Stomach (tissue), 8 donors: ENCODE measurements at regions not wholly inside any gene's neighbourhood (a gene's known extent, or its start where the extent isn't known, plus 50 kb on each side); places are given as distances from the start of the nearest gene placed in this dataset.
A peak's percentile ranks its signal among the peaks of the same experiment; 100 is the strongest.
"Not testable (repeated sequence)": the region's sequence is repeated elsewhere in the genome, so short reads cannot be mapped to it uniquely, and the experiment has no call there.

Experiments
- DNase-seq, 2 donors: peaks; one replicate each; pipeline versions ENCODE4 v3.0.0 to v3.0.0-alpha.2; 2013 to 2019
- H3K27ac ChIP-seq, 5 donors: fragments of 200-600 bp in 4 of 5; sonication (generic) in 4 of 5; one replicate each; pipeline ENCODE4 v1.5.1; 2013 to 2019; ENCODE audit warnings: mild to moderate bottlenecking in 1 of 5, moderate library complexity in 1 of 5
- H3K27me3 ChIP-seq, 3 donors: fragments of 200-600 bp; sonication (generic); one replicate each; pipeline ENCODE4 v1.5.1; 2017 to 2019; ENCODE audit warnings: mixed run types in 1 of 3
- H3K36me3 ChIP-seq, 4 donors: fragments of 200-600 bp; sonication (generic); 1 replicate in 3 of 4; 2 replicates in 1 of 4; pipeline ENCODE4 v1.5.1; 2016 to 2019
- H3K4me1 ChIP-seq, 4 donors: fragments of 200-600 bp; sonication (generic); one replicate each; pipeline ENCODE4 v1.5.1; 2016 to 2019
- H3K4me3 ChIP-seq, 4 donors: fragments of 200-600 bp; sonication (generic) in 3 of 4; one replicate each; pipeline ENCODE4 v1.5.1; 2016 to 2019; ENCODE audit warnings: mild to moderate bottlenecking in 1 of 4
- H3K9me3 ChIP-seq, 4 donors: fragments of 200-600 bp; sonication (generic); one replicate each; pipeline ENCODE4 v1.5.1; 2016 to 2019
- CTCF ChIP-seq, 7 experiments: fragments of 450-650 bp in 4 of 7; fragments of 200-600 bp in 3 of 7; sonication (generic) in 3 of 7; IDR thresholded peaks; one replicate each; pipeline ENCODE4 v1.5.1; 2016 to 2019; ENCODE audit warnings: antibody characterized with exemption in 7 of 7, control low read depth in 2 of 7, mild to moderate bottlenecking in 1 of 7
- EP300 ChIP-seq: sonication (generic); formaldehyde crosslinking; IDR thresholded peaks from one replicate; pipeline ENCODE4 v1.6.1; 2017; ENCODE audit warnings: antibody characterized with exemption
- POLR2A ChIP-seq, 4 donors: fragments of 450-650 bp; IDR thresholded peaks; one replicate each; pipeline ENCODE4 v1.6.1; 2016; ENCODE audit warnings: antibody characterized with exemption in 4 of 4, control low read depth in 2 of 4, mild to moderate bottlenecking in 1 of 4, moderate library complexity in 1 of 4
- POLR2AphosphoS5 ChIP-seq, 3 donors: sonication (generic); formaldehyde crosslinking; IDR thresholded peaks; one replicate each; pipeline ENCODE4 v1.6.1; 2016; ENCODE audit warnings: antibody characterized with exemption in 3 of 3
- WGBS, 5 donors: extraction: QIAGEN DNeasy Blood & Tissue Kit in 3 of 5; methylation state at CpG; one replicate each; pipeline versions ENCODE4 v1.1.5 to v1.1.7; 2013 to 2018; 5-methylcytosine and 5-hydroxymethylcytosine counted together
- intact Hi-C: fragments of 100-400 bp; cut with DNase I; formaldehyde crosslinking; loops from one replicate; pipeline ENCODE4 v1.15.1; 2023; ENCODE audit warnings: low total_unique reads
- donor health status: healthy with polysubstance abuse.
- donor health status: Bipolar disorder and iron deficiency.
- donor health status: healthy.

DNA sequence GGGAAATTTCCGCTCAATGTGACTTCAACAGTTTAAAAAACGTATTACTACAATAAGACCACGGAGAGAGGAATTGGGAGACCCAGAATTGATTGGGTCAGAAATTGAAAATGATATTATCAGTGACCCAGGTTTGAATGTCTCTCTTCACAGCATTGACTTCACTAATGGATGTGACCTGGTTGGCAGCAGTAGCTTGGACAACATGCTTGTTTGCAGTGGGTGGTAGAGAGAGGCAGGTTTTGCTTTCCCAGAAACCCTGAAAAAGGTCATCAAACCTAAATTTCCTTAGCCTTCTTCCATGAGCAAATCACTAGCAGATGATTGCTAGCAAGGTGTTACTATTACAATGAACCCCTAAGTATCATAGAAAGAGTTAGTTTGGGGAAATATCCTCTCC, 89.7 kb upstream of the ANTXRL start:
- Histone ChIP-seq H3K4me1 (no peaks in the 10 kb centered on the region), H3K27ac (no peak overlapping the region), H3K27me3 (no peaks in the 10 kb centered on the region), H3K36me3 (no peaks in the 10 kb centered on the region), H3K4me3 (no peak overlapping the region), H3K9me3 (no peaks in the 10 kb centered on the region)
- no peak for DNase-seq
- TF ChIP-seq EP300: no peak
- TF ChIP-seq CTCF (IDR thresholded peaks at IDR 0.05): no peak
- no peak for TF ChIP-seq POLR2A (IDR thresholded peaks at IDR 0.05)
- TF ChIP-seq POLR2AphosphoS5 (IDR thresholded peaks at IDR 0.05): no peak
- 85 to 94% (median 91%) methylated on average over 3 of the region's 3 CpGs for WGBS, 5 donors
- intact Hi-C loops: no loop called here

DNA sequence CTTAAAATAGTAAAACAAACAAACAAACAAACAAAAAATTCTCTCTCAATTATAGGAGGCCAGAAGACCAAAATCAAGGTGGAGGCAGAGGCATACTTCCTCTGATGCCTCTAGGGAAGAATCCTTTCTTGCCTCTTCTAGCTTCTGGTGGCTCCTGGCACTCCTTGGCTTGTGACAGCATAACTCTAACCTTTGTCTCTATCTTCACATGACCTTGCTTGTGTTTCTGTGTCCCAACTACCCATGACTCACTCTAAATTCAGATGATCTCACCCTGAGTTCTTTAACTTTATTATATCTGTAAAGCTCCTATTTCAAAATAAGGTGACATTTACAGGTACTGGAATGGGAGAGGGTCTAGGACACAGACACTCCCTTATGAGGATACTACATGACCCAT, 88.3 kb upstream of the ANTXRL start:
- Histone ChIP-seq H3K4me1 (no peaks in the 10 kb centered on the region), H3K27ac (no peak overlapping the region), H3K36me3 (no peaks in the 10 kb centered on the region), H3K9me3 (no peaks in the 10 kb centered on the region), H3K27me3 (no peaks in the 10 kb centered on the region), H3K4me3 (no peak overlapping the region)
- intact Hi-C loops: no loop called here
- DNase-seq: no peak
- no peak for TF ChIP-seq POLR2AphosphoS5 (IDR thresholded peaks at IDR 0.05)
- TF ChIP-seq POLR2A (IDR thresholded peaks at IDR 0.05): no peak
- no peak for TF ChIP-seq CTCF (IDR thresholded peaks at IDR 0.05)
- TF ChIP-seq EP300: no peak

GRCh38 chr10:46202405-46202804, 84.4 kb upstream of the ANTXRL start:
- H3K36me3 ChIP-seq, H3K9me3 ChIP-seq, DNase-seq, H3K4me1 ChIP-seq, H3K4me3 ChIP-seq, H3K27me3 ChIP-seq, intact Hi-C loops, H3K27ac ChIP-seq: not testable (repeated sequence)
- 65 to 81% (median 70%) methylated on average over 1 of the region's 1 CpG for WGBS, 5 donors

DNA sequence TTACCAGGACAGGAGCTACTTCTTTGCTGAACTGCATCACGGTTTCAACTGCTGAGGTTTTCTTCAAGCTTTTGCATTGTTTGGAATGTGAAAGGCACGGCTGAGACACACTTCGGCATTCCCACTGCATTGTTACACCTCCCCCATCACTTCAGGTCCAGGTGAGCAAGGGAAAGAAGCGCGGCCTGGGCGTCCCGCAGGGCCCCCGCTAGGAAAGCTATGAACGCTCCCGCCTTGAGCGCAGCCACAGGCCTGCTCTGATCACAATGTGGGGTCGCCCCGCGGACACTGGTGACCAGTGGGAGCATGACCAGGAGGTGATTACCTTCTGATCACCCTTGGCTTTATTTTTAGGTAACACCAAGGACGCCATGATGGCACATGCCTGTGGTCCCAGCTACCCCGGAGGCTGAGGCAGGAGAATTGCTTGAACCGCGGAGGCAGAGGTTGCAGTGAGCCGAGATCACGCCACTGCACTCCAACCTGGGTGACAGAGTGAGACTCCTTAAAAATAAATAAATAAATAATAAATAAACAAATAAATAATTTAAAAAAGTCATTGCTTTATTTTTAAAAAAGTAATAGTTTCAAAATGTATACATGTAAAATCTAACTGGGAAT, 82.2 kb upstream of the ANTXRL start:
- H3K27me3 ChIP-seq, intact Hi-C loops, H3K36me3 ChIP-seq, H3K4me3 ChIP-seq, H3K9me3 ChIP-seq, H3K27ac ChIP-seq, H3K4me1 ChIP-seq: not testable (repeated sequence)
- DNase-seq: peak in 1 of 2 donors; percentile 19
- 91 to 95% (median 94%) methylated on average over 20 of the region's 20 CpGs for WGBS, 5 donors

DNA sequence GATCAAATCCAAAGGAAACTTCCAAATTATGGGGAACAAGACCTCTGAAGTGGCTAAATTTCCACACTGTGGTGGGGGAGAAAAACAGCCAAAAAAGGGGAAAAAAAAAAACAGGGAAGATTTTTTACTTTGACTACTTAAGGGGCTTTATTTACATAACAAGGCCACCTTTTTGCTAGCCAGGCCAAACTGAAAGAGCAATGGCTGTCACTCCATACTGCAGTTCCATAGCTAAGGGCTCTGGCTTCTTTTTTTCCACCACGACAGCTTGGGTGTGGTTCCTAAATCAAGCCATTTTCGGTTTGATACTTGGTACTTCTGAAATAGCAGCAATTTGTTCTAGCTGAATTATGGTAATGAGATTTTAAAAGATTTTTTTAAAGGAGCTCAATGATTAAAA, 76.4 kb upstream of the ANTXRL start:
- H3K4me1 ChIP-seq, H3K4me3 ChIP-seq, intact Hi-C loops, H3K27ac ChIP-seq, DNase-seq, H3K27me3 ChIP-seq, H3K9me3 ChIP-seq, H3K36me3 ChIP-seq: not testable (repeated sequence)
- no CpG with 5 or more reads among the region's 2 CpGs for WGBS, 5 donors

DNA sequence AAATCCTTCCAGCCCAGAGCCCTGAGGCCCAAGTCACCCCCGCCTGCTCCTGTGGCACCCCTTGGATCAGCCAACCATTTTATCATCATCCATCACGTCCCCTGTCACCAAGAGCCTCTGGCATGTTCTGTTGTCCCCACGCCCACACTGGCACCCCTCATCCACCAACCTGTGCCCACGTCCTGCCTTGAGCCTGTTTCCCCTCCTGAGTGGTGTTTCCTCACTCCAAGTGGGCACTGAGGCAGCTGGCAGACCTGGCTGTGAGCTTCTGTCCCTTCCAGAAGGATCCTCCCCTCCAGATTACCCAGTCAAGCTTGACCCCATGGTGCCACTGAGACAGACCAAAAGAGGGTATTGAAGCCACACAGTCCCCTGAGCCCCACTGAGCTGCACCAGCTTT, 71.4 kb upstream of the ANTXRL start:
- no peaks in the 10 kb centered on the region for H3K4me1 ChIP-seq
- no peaks in the 10 kb centered on the region for H3K36me3 ChIP-seq
- DNase-seq: no peak
- intact Hi-C loops: no loop called here
- no peaks in the 10 kb centered on the region for H3K27me3 ChIP-seq
- no peaks in the 10 kb centered on the region for H3K9me3 ChIP-seq
- TF ChIP-seq POLR2A (IDR thresholded peaks at IDR 0.05): no peak
- TF ChIP-seq CTCF (IDR thresholded peaks at IDR 0.05): no peak
- no peak for TF ChIP-seq POLR2AphosphoS5 (IDR thresholded peaks at IDR 0.05)
- no peak overlapping the region for H3K27ac ChIP-seq
- 66 to 84% (median 77%) methylated on average over 4 of the region's 4 CpGs for WGBS, 5 donors
- H3K4me3 ChIP-seq: no peak overlapping the region
